Fibroblast of pulmonary artery (primary cell): ENCODE measurements at regions not wholly inside any gene's neighbourhood (a gene's known extent, or its start where the extent isn't known, plus 50 kb on each side); places are given as distances from the start of the nearest gene placed in this dataset.

Experiments
- DNase-seq: peaks from one replicate; pipeline ENCODE4 v3.0.0-alpha.2; 2010; ENCODE audit warnings: low read depth
- H3K4me3 ChIP-seq: replicated peaks from 2 replicates; pipeline ENCODE4 v1.5.1; 2011; ENCODE audit warnings: low read depth, mild to moderate bottlenecking, control low read depth, low read length, moderate library complexity
- TF ChIP-seq, protein P1 (sequence below): IDR thresholded peaks from 2 replicates; pipeline ENCODE4 v1.5.1; 2011; ENCODE audit warnings: mild to moderate bottlenecking, control low read depth, low read length, inconsistent platforms; ENCODE audit errors: missing control alignments

DNA sequence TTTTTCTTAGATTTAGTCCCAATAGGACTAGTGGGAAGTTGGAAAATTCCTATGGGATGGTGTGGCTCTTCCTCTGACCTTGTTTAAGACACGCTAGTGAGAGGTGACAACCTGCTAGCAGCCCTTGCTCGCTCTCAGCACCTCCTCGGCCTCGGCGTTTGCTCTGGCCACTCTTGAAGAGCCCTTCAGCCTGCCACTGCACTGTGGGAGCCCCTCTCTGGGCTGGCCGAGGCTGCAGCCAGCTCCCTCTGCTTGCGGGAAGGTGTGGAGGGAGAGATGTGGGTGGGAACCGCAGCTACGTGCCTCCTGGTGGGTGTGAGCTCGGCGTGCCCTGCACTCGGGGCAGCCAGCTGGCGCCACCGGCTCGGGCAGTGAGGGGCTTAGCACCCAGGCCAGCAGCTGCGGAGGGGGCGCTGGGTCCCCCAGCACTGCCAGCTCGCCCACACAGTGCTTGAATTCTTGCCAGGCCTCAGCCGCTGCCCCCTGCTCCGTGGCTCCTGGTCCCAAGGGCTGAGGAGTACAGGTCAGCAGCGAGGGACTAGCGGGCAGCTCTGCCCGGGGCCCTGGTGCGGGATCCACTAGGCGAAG is 254.5 kb upstream of the ANKRD55 start:
- H3K4me3 ChIP-seq: no peak overlapping the region
- no peak for DNase-seq
- TF ChIP-seq, protein P1, sequence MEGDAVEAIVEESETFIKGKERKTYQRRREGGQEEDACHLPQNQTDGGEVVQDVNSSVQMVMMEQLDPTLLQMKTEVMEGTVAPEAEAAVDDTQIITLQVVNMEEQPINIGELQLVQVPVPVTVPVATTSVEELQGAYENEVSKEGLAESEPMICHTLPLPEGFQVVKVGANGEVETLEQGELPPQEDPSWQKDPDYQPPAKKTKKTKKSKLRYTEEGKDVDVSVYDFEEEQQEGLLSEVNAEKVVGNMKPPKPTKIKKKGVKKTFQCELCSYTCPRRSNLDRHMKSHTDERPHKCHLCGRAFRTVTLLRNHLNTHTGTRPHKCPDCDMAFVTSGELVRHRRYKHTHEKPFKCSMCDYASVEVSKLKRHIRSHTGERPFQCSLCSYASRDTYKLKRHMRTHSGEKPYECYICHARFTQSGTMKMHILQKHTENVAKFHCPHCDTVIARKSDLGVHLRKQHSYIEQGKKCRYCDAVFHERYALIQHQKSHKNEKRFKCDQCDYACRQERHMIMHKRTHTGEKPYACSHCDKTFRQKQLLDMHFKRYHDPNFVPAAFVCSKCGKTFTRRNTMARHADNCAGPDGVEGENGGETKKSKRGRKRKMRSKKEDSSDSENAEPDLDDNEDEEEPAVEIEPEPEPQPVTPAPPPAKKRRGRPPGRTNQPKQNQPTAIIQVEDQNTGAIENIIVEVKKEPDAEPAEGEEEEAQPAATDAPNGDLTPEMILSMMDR: no peak

DNA sequence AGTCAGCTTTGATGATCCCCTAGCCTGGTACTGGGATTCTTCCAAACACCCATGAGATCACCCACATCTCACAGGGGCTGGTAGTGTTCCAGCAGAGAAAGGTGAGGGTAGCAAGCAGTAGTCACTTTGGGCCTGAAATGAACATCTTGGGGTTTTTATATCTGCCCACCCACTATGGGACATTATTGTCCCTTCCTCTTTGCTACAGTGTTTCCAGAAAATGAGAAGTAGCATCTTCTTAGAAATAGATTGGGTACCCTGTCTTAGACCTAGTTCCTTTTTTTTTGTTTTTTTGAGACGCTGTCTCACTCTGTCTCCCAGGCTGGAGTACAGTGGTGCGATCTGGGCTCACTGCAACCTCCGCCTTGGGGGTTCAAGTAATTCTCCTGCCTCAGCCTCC is 249.2 kb upstream of the ANKRD55 start:
- TF ChIP-seq, protein P1: no peak
- DNase-seq: no peak
- no peak overlapping the region for H3K4me3 ChIP-seq

DNA sequence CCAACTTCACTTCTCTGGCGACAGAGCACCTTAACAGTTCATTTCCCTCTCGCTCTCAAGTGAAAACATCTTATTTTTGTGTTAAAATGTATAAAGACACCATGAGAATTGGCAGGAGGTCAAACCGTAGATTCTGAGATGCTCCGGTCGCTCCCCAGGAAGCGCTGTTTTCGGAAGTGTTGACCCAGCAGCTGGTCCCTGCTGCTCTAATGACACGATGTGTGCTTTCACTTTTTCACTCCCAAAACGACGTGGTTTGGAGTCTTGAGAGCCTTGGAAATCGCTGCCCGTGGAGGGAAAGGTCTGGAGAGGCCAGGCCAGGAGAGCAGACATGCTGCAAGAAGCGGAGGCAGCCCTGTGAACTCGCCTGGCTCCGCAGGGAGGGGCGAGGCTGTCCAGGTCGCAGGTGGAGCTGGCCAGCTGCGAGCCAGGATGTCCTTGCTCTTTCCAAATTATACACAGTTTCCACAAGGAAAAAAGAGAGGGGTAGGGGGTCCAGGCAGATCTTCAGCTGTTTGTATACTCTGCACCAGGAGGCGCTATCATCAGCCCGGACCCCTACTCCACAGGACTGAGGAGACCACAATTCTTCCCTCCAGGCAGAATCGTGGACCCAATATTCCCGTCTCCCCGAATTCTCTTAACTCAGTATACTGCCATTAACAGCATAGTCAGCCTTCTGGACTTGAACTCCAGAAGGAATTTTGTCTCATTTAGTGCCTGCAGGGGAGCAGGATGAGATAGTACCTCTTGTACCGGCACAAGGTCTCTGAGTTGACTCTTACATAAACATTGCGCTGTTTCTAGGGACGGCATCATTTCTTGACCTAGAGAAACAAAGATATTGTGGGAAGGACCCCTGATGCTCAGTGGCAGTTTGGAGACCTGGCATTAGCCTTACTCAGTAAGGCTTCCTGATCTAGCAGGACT is 248.6 kb upstream of the ANKRD55 start:
- peak overlapping the region; percentile 57 for H3K4me3 ChIP-seq
- DNase-seq: peak; percentile 51
- TF ChIP-seq, protein P1: peak; percentile 35

DNA sequence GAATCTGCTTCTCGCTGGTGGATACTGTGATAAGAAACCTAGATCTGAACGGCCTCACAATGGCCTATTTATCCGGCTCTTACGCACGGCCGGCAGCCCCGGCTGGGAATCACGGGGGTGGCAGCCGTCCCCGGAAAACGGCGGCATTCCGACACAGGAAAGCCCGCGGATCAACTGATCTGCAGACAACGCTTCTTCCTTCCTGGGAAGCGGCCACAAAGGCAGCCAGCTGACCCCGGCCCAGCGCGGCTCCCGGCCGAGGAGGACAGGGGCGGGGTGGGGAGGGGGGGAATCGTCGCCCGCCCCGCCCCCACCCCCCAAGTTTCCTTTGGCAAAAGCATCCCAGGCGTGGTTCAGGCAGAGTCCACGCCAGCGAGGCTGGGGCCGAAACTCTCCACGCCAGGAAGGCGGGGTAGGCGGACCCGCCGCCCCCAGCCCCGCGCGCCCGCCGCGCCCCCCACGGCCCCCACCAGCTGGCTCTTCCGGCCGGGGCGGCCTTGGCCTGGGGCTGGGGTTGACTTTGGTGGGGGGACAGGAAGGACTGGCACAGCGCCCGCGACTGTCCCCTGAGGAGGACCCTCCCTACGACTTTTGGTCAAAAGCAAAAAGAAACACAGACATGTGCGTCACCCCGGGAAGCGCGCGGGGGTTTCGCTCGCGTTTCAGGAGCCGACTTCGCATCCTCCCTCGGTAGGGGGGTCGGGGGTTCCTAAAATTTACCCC is 247.7 kb upstream of the ANKRD55 start:
- peak; percentile 77 for DNase-seq
- H3K4me3 ChIP-seq: peak overlapping the region; percentile 57
- TF ChIP-seq, protein P1: no peak

DNA sequence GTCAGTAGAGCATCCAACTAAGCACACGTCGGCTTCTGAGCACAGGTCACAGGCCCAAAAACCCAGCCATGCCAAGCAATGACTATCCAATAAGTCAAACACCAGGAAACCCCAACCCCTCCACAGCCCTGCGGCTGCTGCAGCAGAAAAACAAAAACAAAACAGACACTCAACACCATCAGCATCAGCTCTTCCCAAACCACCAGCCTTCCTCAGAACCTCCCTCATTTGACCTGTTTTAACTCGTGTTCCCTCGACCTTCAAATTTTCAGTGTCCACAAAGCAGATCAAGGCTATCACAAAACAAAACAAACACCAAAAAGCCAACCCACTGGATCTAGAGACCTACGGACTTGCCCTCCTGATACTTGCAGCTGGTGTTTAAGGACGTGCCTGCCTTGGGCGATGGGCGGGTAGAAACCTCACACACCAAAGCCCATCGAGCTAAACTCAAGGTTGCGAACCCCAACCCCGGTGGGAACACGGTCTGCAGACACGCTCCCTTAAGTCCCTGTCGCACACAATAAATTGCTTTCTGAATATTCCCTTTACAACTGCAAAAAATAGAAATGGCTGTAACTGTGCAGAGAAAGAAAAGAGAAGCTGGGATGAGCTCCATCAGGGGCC is 247.1 kb upstream of the ANKRD55 start:
- no peak for DNase-seq
- H3K4me3 ChIP-seq: peak overlapping the region; percentile 57
- TF ChIP-seq, protein P1: no peak

GRCh38 chr5:56479696-56480077 is 246.6 kb upstream of the ANKRD55 start:
- no peak for DNase-seq
- no peak overlapping the region for H3K4me3 ChIP-seq
- TF ChIP-seq, protein P1: no peak
